Mesenchymal stem cell (in vitro differentiated cells and primary cell): ENCODE measurements at regions not wholly inside any gene's neighbourhood (a gene's known extent, or its start where the extent isn't known, plus 50 kb on each side); places are given as distances from the start of the nearest gene placed in this dataset.

Experiments used
- DNase-seq: peaks from one replicate; pipeline ENCODE4 v3.0.0-alpha.2; 2013
- H2AFZ ChIP-seq: one replicate; pipeline ENCODE4 v1.6.1; 2013; ENCODE audit warnings: low read depth, mild to moderate bottlenecking, control low read depth, inconsistent platforms, low read length, moderate library complexity
- H2AK5ac ChIP-seq: 2 replicates; pipeline ENCODE4 v1.6.1; 2013; ENCODE audit warnings: low read length, moderate library complexity, mild to moderate bottlenecking, inconsistent platforms; ENCODE audit not compliant: severe bottlenecking
- H2BK120ac ChIP-seq: one replicate; pipeline ENCODE4 v1.6.1; 2013; ENCODE audit warnings: low read depth, mild to moderate bottlenecking, inconsistent platforms, low read length, moderate library complexity
- H2BK12ac ChIP-seq, 2 experiments: one replicate each; pipeline ENCODE4 v1.6.1; 2013; ENCODE audit warnings: inconsistent platforms in 2 of 2, low read length in 2 of 2, mild to moderate bottlenecking in 2 of 2, moderate library complexity in 2 of 2, control low read depth in 1 of 2
- H2BK15ac ChIP-seq: one replicate; pipeline ENCODE4 v1.6.1; 2013; ENCODE audit warnings: mild to moderate bottlenecking, low read depth, inconsistent platforms; ENCODE audit not compliant: poor library complexity, severe bottlenecking
- H2BK5ac ChIP-seq: 2 replicates; pipeline ENCODE4 v1.6.1; 2013; ENCODE audit warnings: low read depth, mild to moderate bottlenecking, low read length, control low read depth, inconsistent platforms; ENCODE audit not compliant: poor library complexity, severe bottlenecking
- H3K14ac ChIP-seq, 2 experiments: one replicate each; pipeline ENCODE4 v1.6.1; 2013; ENCODE audit warnings: inconsistent platforms in 2 of 2, low read length in 2 of 2, control low read depth in 1 of 2, mild to moderate bottlenecking in 1 of 2, moderate library complexity in 1 of 2
- H3K18ac ChIP-seq, 2 experiments: one replicate each; pipeline ENCODE4 v1.6.1; 2013; ENCODE audit warnings: inconsistent platforms in 2 of 2, low read length in 2 of 2, control low read depth in 1 of 2, low read depth in 1 of 2, mild to moderate bottlenecking in 1 of 2
- H3K23ac ChIP-seq, 2 experiments: one replicate each; pipeline ENCODE4 v1.6.1; 2013; ENCODE audit warnings: inconsistent platforms in 2 of 2, low read length in 2 of 2, mild to moderate bottlenecking in 2 of 2, moderate library complexity in 2 of 2, control low read depth in 1 of 2
- H3K27ac ChIP-seq: 2 replicates; pipeline ENCODE4 v1.5.1; 2013; ENCODE audit warnings: mild to moderate bottlenecking, moderate library complexity, low read length, control low read depth, inconsistent platforms; ENCODE audit not compliant: poor library complexity, severe bottlenecking
- H3K27me3 ChIP-seq, 2 experiments: 2 replicates each; pipeline versions ENCODE4 v1.6.1 to v1.7.0; 2013; ENCODE audit warnings: low read length in 2 of 2, mild to moderate bottlenecking in 2 of 2, moderate library complexity in 2 of 2, control low read depth in 1 of 2, inconsistent platforms in 1 of 2; ENCODE audit not compliant: control insufficient read depth in 1 of 2, insufficient read depth in 1 of 2
- H3K36me3 ChIP-seq, 2 experiments: 2 replicates each; pipeline versions ENCODE4 v1.6.1 to v1.7.0; 2013; ENCODE audit warnings: low read length in 2 of 2, control low read depth in 1 of 2, inconsistent platforms in 1 of 2, low read depth in 1 of 2, mild to moderate bottlenecking in 1 of 2; ENCODE audit not compliant: insufficient read depth in 2 of 2, control insufficient read depth in 1 of 2
- H3K4ac ChIP-seq, 2 experiments: one replicate each; pipeline ENCODE4 v1.6.1; 2013; ENCODE audit warnings: inconsistent platforms in 2 of 2, low read length in 2 of 2, mild to moderate bottlenecking in 2 of 2, moderate library complexity in 2 of 2, control low read depth in 1 of 2, low read depth in 1 of 2
- H3K4me1 ChIP-seq: 2 replicates; pipeline ENCODE4 v1.6.1; 2013; ENCODE audit warnings: low read depth, low read length, control low read depth; ENCODE audit not compliant: control insufficient read depth, insufficient read depth
- H3K4me2 ChIP-seq: 2 replicates; pipeline ENCODE4 v1.6.1; 2013; ENCODE audit warnings: low read length, mild to moderate bottlenecking, inconsistent platforms; ENCODE audit not compliant: poor library complexity, severe bottlenecking
- H3K4me3 ChIP-seq, 2 experiments: 2 replicates each; pipeline versions ENCODE4 v1.5.1 to v1.7.0; 2013; ENCODE audit warnings: low read length in 2 of 2, mild to moderate bottlenecking in 2 of 2, control low read depth in 1 of 2, low read depth in 1 of 2; ENCODE audit not compliant: insufficient read depth in 1 of 2
- H3K79me1 ChIP-seq: replicated peaks from 2 replicates; pipeline ENCODE4 v1.6.1; 2013; ENCODE audit warnings: mild to moderate bottlenecking, control low read depth, low read length, inconsistent platforms; ENCODE audit not compliant: poor library complexity, severe bottlenecking
- H3K9ac ChIP-seq: 2 replicates; pipeline ENCODE4 v1.7.0; 2013; ENCODE audit warnings: mild to moderate bottlenecking, low read length, moderate library complexity
- H3K9me3 ChIP-seq: 2 replicates; pipeline ENCODE4 v1.7.0; 2013; ENCODE audit warnings: mild to moderate bottlenecking, low read length; ENCODE audit not compliant: control insufficient read depth
- H4K8ac ChIP-seq: one replicate; pipeline ENCODE4 v1.6.1; 2013; ENCODE audit warnings: inconsistent platforms, mild to moderate bottlenecking, low read length, moderate library complexity
- H4K91ac ChIP-seq: one replicate; pipeline ENCODE4 v1.6.1; 2013; ENCODE audit warnings: mild to moderate bottlenecking, low read length, inconsistent platforms
- WGBS: methylation state at CpG from one replicate; pipeline ENCODE4 v1.1.7; 2013; ENCODE audit warnings: mixed read lengths; 5-methylcytosine and 5-hydroxymethylcytosine counted together

GRCh38 chr1:14106679-14107313 is 406.8 kb downstream of the PRDM2 start:
- H3K4ac ChIP-seq, result no peak overlapping the region
- H3K4me1 ChIP-seq, result no peaks in the 10 kb centered on the region
- H3K36me3 ChIP-seq, result no peaks in the 10 kb centered on the region
- no peak overlapping the region for H3K9ac ChIP-seq
- H3K18ac ChIP-seq, result no peak overlapping the region
- H3K27ac ChIP-seq, result no peak overlapping the region
- no peak for DNase-seq
- no peak overlapping the region for H3K23ac ChIP-seq
- H3K27me3 ChIP-seq, result peaks cover 0 to 18% of the 10 kb centered on the region in 2 experiments
- no peak overlapping the region for H2BK15ac ChIP-seq
- H2BK120ac ChIP-seq, result no peak overlapping the region
- peaks cover 7% of the 10 kb centered on the region for H3K9me3 ChIP-seq
- H3K4me3 ChIP-seq, result no peak overlapping the region
- H4K91ac ChIP-seq, result no peak overlapping the region
- no peak overlapping the region for H3K14ac ChIP-seq
- no peak overlapping the region for H2BK12ac ChIP-seq
- no peak overlapping the region for H2AK5ac ChIP-seq
- H3K79me1 ChIP-seq, result no peaks in the 10 kb centered on the region
- H2BK5ac ChIP-seq, result no peak overlapping the region
- no peak overlapping the region for H4K8ac ChIP-seq
- no peak overlapping the region for H3K4me2 ChIP-seq
- 78% methylated on average over 3 of the region's 4 CpGs for WGBS
- H2AFZ ChIP-seq, result no peak overlapping the region

GRCh38 chr1:14108356-14109275 is 408.6 kb downstream of the PRDM2 start:
- no peak overlapping the region for H3K4me2 ChIP-seq
- H3K27ac ChIP-seq, result no peak overlapping the region
- H3K9ac ChIP-seq, result no peak overlapping the region
- no peaks in the 10 kb centered on the region for H3K36me3 ChIP-seq
- 78% methylated on average over 13 of the region's 14 CpGs for WGBS
- no peak for DNase-seq
- no peak overlapping the region for H3K4me3 ChIP-seq
- H4K8ac ChIP-seq, result no peak overlapping the region
- H2BK5ac ChIP-seq, result no peak overlapping the region
- H2AFZ ChIP-seq, result no peak overlapping the region
- H3K23ac ChIP-seq, result no peak overlapping the region
- no peak overlapping the region for H3K18ac ChIP-seq
- no peaks in the 10 kb centered on the region for H3K4me1 ChIP-seq
- H2BK15ac ChIP-seq, result no peak overlapping the region
- H2BK120ac ChIP-seq, result no peak overlapping the region
- H3K27me3 ChIP-seq, result peaks cover 0 to 18% of the 10 kb centered on the region in 2 experiments
- no peak overlapping the region for H2BK12ac ChIP-seq
- no peak overlapping the region for H3K4ac ChIP-seq
- H3K14ac ChIP-seq, result no peak overlapping the region
- H3K79me1 ChIP-seq, result no peaks in the 10 kb centered on the region
- peaks cover 7% of the 10 kb centered on the region for H3K9me3 ChIP-seq
- no peak overlapping the region for H4K91ac ChIP-seq
- no peak overlapping the region for H2AK5ac ChIP-seq

GRCh38 chr1:14109276-14109635 is 409.3 kb downstream of the PRDM2 start:
- 33% methylated on average over 1 of the region's 1 CpG for WGBS
- no peak overlapping the region for H3K18ac ChIP-seq
- no peaks in the 10 kb centered on the region for H3K36me3 ChIP-seq
- no peak overlapping the region for H3K27ac ChIP-seq
- no peak overlapping the region for H4K91ac ChIP-seq
- no peak for DNase-seq
- H3K23ac ChIP-seq, result no peak overlapping the region
- H3K4me1 ChIP-seq, result no peaks in the 10 kb centered on the region
- no peak overlapping the region for H3K14ac ChIP-seq
- H3K79me1 ChIP-seq, result no peaks in the 10 kb centered on the region
- H3K9me3 ChIP-seq, result peaks cover 7% of the 10 kb centered on the region
- H3K4me2 ChIP-seq, result no peak overlapping the region
- H2AFZ ChIP-seq, result no peak overlapping the region
- no peak overlapping the region for H3K4ac ChIP-seq
- H3K4me3 ChIP-seq, result no peak overlapping the region
- no peak overlapping the region for H2BK5ac ChIP-seq
- H2BK12ac ChIP-seq, result no peak overlapping the region
- no peak overlapping the region for H2BK120ac ChIP-seq
- no peak overlapping the region for H2AK5ac ChIP-seq
- H2BK15ac ChIP-seq, result no peak overlapping the region
- peaks cover 0 to 18% of the 10 kb centered on the region in 2 experiments for H3K27me3 ChIP-seq
- no peak overlapping the region for H4K8ac ChIP-seq
- no peak overlapping the region for H3K9ac ChIP-seq

- H2BK120ac ChIP-seq, result no peak overlapping the region
- H3K18ac ChIP-seq, result no peak overlapping the region
- H3K27me3 ChIP-seq, result peaks cover 0 to 12% of the 10 kb centered on the region in 2 experiments
- no peaks in the 10 kb centered on the region for H3K79me1 ChIP-seq
- 85% methylated on average over 2 of the region's 2 CpGs for WGBS
- no peak overlapping the region for H3K27ac ChIP-seq
- H3K4me2 ChIP-seq, result no peak overlapping the region
- no peaks in the 10 kb centered on the region for H3K4me1 ChIP-seq
- H3K4me3 ChIP-seq, result no peak overlapping the region
- H4K8ac ChIP-seq, result no peak overlapping the region
- no peak overlapping the region for H2AFZ ChIP-seq
- no peaks in the 10 kb centered on the region for H3K36me3 ChIP-seq
- no peak overlapping the region for H2BK12ac ChIP-seq
- H3K9me3 ChIP-seq, result peaks cover 7% of the 10 kb centered on the region
- no peak overlapping the region for H3K9ac ChIP-seq
- no peak overlapping the region for H2BK15ac ChIP-seq
- H3K4ac ChIP-seq, result no peak overlapping the region
- no peak for DNase-seq
- H2BK5ac ChIP-seq, result no peak overlapping the region
- H3K23ac ChIP-seq, result no peak overlapping the region
- no peak overlapping the region for H2AK5ac ChIP-seq
- no peak overlapping the region for H4K91ac ChIP-seq
- no peak overlapping the region for H3K14ac ChIP-seq
These were observed 410.1 kb downstream of the PRDM2 start for GRCh38 chr1:14110040-14110439.
